Caco-2 (cell line): ENCODE measurements at regions not wholly inside any gene's neighbourhood (a gene's known extent, or its start where the extent isn't known, plus 50 kb on each side); places are given as distances from the start of the nearest gene placed in this dataset.

Experiments used
- BruUV-seq: library from RNA; stranded (reverse); fragments of 400-500 nt; replicated peaks from 2 replicates; lab custom pipeline; 2021; lab: Mats Ljungman, UMichigan
- CTCF ChIA-PET: fragments of 300-600 bp; sonication (Branson Sonifier 250); formaldehyde crosslinking; loops from one replicate; lab custom pipeline; 2022; ENCODE audit warnings: antibody characterized with exemption; lab: Charles Lee
- POLR2A ChIA-PET: fragments of 300-600 bp; sonication (Branson Sonifier 250); formaldehyde crosslinking; loops from one replicate; lab custom pipeline; 2022; ENCODE audit warnings: antibody characterized with exemption; lab: Charles Lee
- DNase-seq, 2 experiments: peaks; one replicate each; pipeline versions ENCODE4 v3.0.0 to v3.0.0-alpha.2; 2020 to 2022
- H3K27me3 ChIP-seq: replicated peaks from 2 replicates; pipeline ENCODE4 v1.6.0; 2011; ENCODE audit warnings: low read length; ENCODE audit not compliant: control insufficient read depth, insufficient read depth
- H3K36me3 ChIP-seq: 2 replicates; pipeline ENCODE4 v1.5.1; 2011; ENCODE audit warnings: low read length; ENCODE audit not compliant: control insufficient read depth, insufficient read depth
- H3K4me1 ChIP-seq: fragments of 250-450 bp; sonication (Bioruptor Pico); 2 replicates; pipeline ENCODE4 v1.5.1; 2020; ENCODE audit warnings: mild to moderate bottlenecking
- H3K4me3 ChIP-seq: 2 replicates; pipeline ENCODE4 v1.5.1; 2011; ENCODE audit warnings: low read depth, mild to moderate bottlenecking, control low read depth, low read length
- H3K9me3 ChIP-seq: fragments of 250-450 bp; sonication (Bioruptor Pico); 2 replicates; pipeline ENCODE4 v1.5.1; 2020; ENCODE audit warnings: mild to moderate bottlenecking, moderate library complexity
- H3K27ac Mint-ChIP-seq: one replicate; pipeline ENCODE4 v1.8.0; 2022; ENCODE audit warnings: mixed read lengths; ENCODE audit not compliant: unreplicated experiment
- H3K27me3 Mint-ChIP-seq: one replicate; pipeline ENCODE4 v1.8.0; 2022; ENCODE audit warnings: mixed read lengths; ENCODE audit not compliant: insufficient read depth, unreplicated experiment
- H3K36me3 Mint-ChIP-seq: one replicate; pipeline ENCODE4 v1.8.0; 2022; ENCODE audit warnings: mild to moderate bottlenecking, mixed read lengths; ENCODE audit not compliant: insufficient read depth, unreplicated experiment
- H3K4me1 Mint-ChIP-seq: one replicate; pipeline ENCODE4 v1.8.0; 2022; ENCODE audit warnings: low read depth, mixed read lengths; ENCODE audit not compliant: unreplicated experiment
- H3K4me3 Mint-ChIP-seq: one replicate; pipeline ENCODE4 v1.8.0; 2022; ENCODE audit warnings: mild to moderate bottlenecking, moderate library complexity, mixed read lengths; ENCODE audit not compliant: unreplicated experiment
- H3K9me3 Mint-ChIP-seq: one replicate; pipeline ENCODE4 v1.8.0; 2022; ENCODE audit warnings: mixed read lengths; ENCODE audit not compliant: unreplicated experiment
- intact Hi-C: fragments of 100-400 bp; cut with micrococcal nuclease; formaldehyde crosslinking; loops from one replicate; pipeline ENCODE4 v1.10.0; 2022; ENCODE audit not compliant: unreplicated experiment
- TF ChIP-seq, protein P1 (sequence below), 2 experiments: fragments of 200-600 bp in 1 of 2; IDR thresholded peaks; 1 replicate in 1 of 2; 2 replicates in 1 of 2; pipeline versions ENCODE4 v1.5.1 to v1.8.0; 2011 to 2022; ENCODE audit warnings: antibody characterized with exemption in 1 of 2, control low read depth in 1 of 2, inconsistent platforms in 1 of 2, low read depth in 1 of 2, low read length in 1 of 2, mild to moderate bottlenecking in 1 of 2, moderate library complexity in 1 of 2; ENCODE audit not compliant: insufficient read depth in 1 of 2, severe bottlenecking in 1 of 2, unreplicated experiment in 1 of 2

DNA sequence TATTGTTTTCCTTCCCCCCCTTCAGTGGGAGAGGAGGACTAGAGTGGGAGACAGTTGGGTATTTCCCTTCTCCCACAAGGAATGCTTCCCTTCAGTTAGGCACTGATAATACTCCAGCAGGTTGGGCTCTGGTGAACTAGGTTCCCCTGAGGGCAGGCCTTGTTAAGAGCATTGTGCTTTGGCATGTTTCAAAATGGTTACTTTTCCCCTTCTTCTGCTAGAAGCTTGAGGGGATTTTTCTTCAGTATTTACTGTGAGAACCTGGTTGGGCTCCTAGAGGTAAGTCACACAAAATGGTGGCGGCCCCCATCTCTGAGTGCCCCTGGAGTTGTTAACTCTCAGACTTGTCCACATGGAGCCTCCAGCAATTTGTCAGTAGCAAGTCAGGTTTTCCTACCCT lies 156.2 kb downstream of the CYB561 start:
- TF ChIP-seq, protein P1, sequence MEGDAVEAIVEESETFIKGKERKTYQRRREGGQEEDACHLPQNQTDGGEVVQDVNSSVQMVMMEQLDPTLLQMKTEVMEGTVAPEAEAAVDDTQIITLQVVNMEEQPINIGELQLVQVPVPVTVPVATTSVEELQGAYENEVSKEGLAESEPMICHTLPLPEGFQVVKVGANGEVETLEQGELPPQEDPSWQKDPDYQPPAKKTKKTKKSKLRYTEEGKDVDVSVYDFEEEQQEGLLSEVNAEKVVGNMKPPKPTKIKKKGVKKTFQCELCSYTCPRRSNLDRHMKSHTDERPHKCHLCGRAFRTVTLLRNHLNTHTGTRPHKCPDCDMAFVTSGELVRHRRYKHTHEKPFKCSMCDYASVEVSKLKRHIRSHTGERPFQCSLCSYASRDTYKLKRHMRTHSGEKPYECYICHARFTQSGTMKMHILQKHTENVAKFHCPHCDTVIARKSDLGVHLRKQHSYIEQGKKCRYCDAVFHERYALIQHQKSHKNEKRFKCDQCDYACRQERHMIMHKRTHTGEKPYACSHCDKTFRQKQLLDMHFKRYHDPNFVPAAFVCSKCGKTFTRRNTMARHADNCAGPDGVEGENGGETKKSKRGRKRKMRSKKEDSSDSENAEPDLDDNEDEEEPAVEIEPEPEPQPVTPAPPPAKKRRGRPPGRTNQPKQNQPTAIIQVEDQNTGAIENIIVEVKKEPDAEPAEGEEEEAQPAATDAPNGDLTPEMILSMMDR (IDR thresholded peaks at IDR 0.05; ENCODE audit: insufficient read depth in 1 of 2, low read depth in 1 of 2, low read length in 1 of 2, severe bottlenecking in 1 of 2, unreplicated experiment in 1 of 2) = no peak
- H3K27me3 Mint-ChIP-seq = peaks cover 8% of the 10 kb centered on the region
- no peaks in the 10 kb centered on the region for H3K36me3 Mint-ChIP-seq
- peaks cover 3% of the 10 kb centered on the region for H3K4me1 ChIP-seq
- no peak overlapping the region for H3K27ac Mint-ChIP-seq
- H3K9me3 ChIP-seq = peaks cover 15% of the 10 kb centered on the region
- DNase-seq = no peak
- intact Hi-C loops = no loop called here
- no TSS peak for BruUV-seq
- ChIA-PET CTCF (no interaction called here), POLR2A (no interaction called here)
- peaks cover 20% of the 10 kb centered on the region for H3K9me3 Mint-ChIP-seq
- H3K27me3 ChIP-seq = no peaks in the 10 kb centered on the region
- H3K4me3 ChIP-seq = no peak overlapping the region
- no peak overlapping the region for H3K4me3 Mint-ChIP-seq
- H3K4me1 Mint-ChIP-seq = no peaks in the 10 kb centered on the region
- H3K36me3 ChIP-seq = no peaks in the 10 kb centered on the region

DNA sequence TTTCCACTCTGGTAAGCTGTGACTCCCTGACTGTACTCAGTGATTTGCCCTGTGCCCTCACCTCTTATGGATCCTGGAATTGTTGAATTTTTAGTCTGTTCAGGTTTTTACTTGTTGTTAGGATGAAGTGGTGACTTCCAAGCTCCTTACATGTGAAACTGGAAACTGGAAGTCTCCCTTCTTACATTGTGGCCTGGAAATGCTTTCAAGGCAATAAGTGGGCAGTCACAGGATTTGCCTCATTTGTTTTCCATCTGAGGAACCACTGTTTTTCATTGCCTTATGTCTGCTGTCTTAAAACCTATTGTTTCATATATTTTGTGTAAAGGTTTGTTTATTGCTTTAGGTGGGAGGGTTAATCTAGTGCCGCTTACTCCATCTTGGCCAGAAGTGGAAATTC lies 155.8 kb downstream of the CYB561 start:
- H3K27me3 Mint-ChIP-seq = peaks cover 4% of the 10 kb centered on the region
- peaks cover 16% of the 10 kb centered on the region for H3K9me3 Mint-ChIP-seq
- TF ChIP-seq, protein P1 (IDR thresholded peaks at IDR 0.05; ENCODE audit: insufficient read depth in 1 of 2, low read depth in 1 of 2, low read length in 1 of 2, severe bottlenecking in 1 of 2, unreplicated experiment in 1 of 2) = no peak
- Histone ChIP-seq H3K4me3 (no peak overlapping the region), H3K27me3 (no peaks in the 10 kb centered on the region), H3K36me3 (no peaks in the 10 kb centered on the region), H3K9me3 (peaks cover 11% of the 10 kb centered on the region), H3K4me1 (peaks cover 7% of the 10 kb centered on the region)
- CTCF ChIA-PET = no interaction called here
- no TSS peak for BruUV-seq
- DNase-seq = no peak
- POLR2A ChIA-PET = no interaction called here
- intact Hi-C loops = no loop called here
- H3K4me1 Mint-ChIP-seq = no peaks in the 10 kb centered on the region
- H3K27ac Mint-ChIP-seq = no peak overlapping the region
- H3K36me3 Mint-ChIP-seq = no peaks in the 10 kb centered on the region
- no peak overlapping the region for H3K4me3 Mint-ChIP-seq

DNA sequence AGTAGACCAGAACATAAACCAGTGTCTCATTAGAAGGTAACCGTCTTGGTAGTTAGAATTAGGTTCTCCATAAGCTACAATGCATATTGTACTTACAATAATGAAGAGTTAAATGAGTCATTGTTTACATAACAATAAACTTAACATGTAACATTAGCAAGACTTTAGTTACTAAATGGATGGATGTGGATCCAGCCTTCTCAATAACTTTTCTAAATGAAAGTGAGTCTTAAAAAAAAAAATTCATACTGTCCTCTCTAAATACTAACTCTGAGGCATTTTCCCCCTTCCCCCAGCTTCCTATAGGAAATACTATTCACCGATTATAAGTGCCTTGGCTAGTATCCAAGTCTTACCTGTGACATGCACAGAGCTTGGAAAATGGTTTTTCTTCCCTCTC lies 155.3 kb downstream of the CYB561 start:
- H3K4me3 Mint-ChIP-seq = no peak overlapping the region
- no peaks in the 10 kb centered on the region for H3K4me1 Mint-ChIP-seq
- no peaks in the 10 kb centered on the region for H3K36me3 Mint-ChIP-seq
- no peaks in the 10 kb centered on the region for H3K36me3 ChIP-seq
- H3K27me3 Mint-ChIP-seq = peaks cover 4% of the 10 kb centered on the region
- peaks cover 11% of the 10 kb centered on the region for H3K4me1 ChIP-seq
- no peak overlapping the region for H3K4me3 ChIP-seq
- H3K27me3 ChIP-seq = no peaks in the 10 kb centered on the region
- H3K9me3 ChIP-seq = peaks cover 13% of the 10 kb centered on the region
- peaks cover 13% of the 10 kb centered on the region for H3K9me3 Mint-ChIP-seq
- H3K27ac Mint-ChIP-seq = no peak overlapping the region
- intact Hi-C loops = no loop called here
- TF ChIP-seq, protein P1 (IDR thresholded peaks at IDR 0.05; ENCODE audit: insufficient read depth in 1 of 2, low read depth in 1 of 2, low read length in 1 of 2, severe bottlenecking in 1 of 2, unreplicated experiment in 1 of 2) = no peak
- CTCF ChIA-PET = no interaction called here
- no TSS peak for BruUV-seq
- DNase-seq = no peak
- POLR2A ChIA-PET = no interaction called here
